T-cell (primary cell): ENCODE measurements at regions not wholly inside any gene's neighbourhood (a gene's known extent, or its start where the extent isn't known, plus 50 kb on each side); places are given as distances from the start of the nearest gene placed in this dataset.
"Not testable (repeated sequence)": the region's sequence is repeated elsewhere in the genome, so short reads cannot be mapped to it uniquely, and the experiment has no call there.

Experiments used
- ATAC-seq, 4 experiments: fragments of 200-7000 bp in 3 of 4; fragments of 150-1000 bp in 1 of 4; cut with Tn5 transposase; replicated peaks in 1 of 4; 1 replicate in 3 of 4; 2 replicates in 1 of 4; pipeline ENCODE4 v1.10.0; 2021; ENCODE audit warnings: moderate library complexity in 3 of 4, mild to moderate bottlenecking in 2 of 4, moderate number of reproducible peaks in 1 of 4
- CTCF ChIA-PET, 2 donors: fragments of 300-600 bp; sonication (Branson Sonifier 250); formaldehyde crosslinking; loops; one replicate each; lab custom pipeline; 2022; ENCODE audit warnings: antibody characterized with exemption in 2 of 2; lab: Charles Lee
- POLR2A ChIA-PET, 2 donors: fragments of 300-600 bp; sonication (Branson Sonifier 250); formaldehyde crosslinking; loops; one replicate each; lab custom pipeline; 2022; ENCODE audit warnings: antibody characterized with exemption in 2 of 2; lab: Charles Lee
- DNase-seq, 35 experiments: peaks; one replicate each; pipeline versions ENCODE4 v3.0.0 to v3.0.0-alpha.2; 2013 to 2023
- H3K27ac ChIP-seq: one replicate; pipeline ENCODE4 v1.5.1; 2013; ENCODE audit warnings: low read length
- H3K27me3 ChIP-seq, 2 experiments: replicated peaks in 1 of 2; 1 replicate in 1 of 2; 2 replicates in 1 of 2; pipeline versions ENCODE4 v1.6.1 to v1.7.0; 2013; ENCODE audit warnings: low read length in 1 of 2, mixed read lengths in 1 of 2; ENCODE audit not compliant: control insufficient read depth in 2 of 2, insufficient read depth in 2 of 2; ENCODE audit errors: extremely low read depth in 1 of 2
- H3K36me3 ChIP-seq, 2 donors: 1 replicate in 1 of 2; 2 replicates in 1 of 2; pipeline versions ENCODE4 v1.6.1 to v1.7.0; 2013; ENCODE audit warnings: low read length in 1 of 2; ENCODE audit not compliant: control insufficient read depth in 2 of 2, insufficient read depth in 1 of 2; ENCODE audit errors: extremely low read depth in 1 of 2
- H3K4me1 ChIP-seq, 2 experiments: 1 replicate in 1 of 2; 2 replicates in 1 of 2; pipeline versions ENCODE4 v1.6.1 to v1.7.0; 2013; ENCODE audit warnings: low read length in 2 of 2, mixed read lengths in 1 of 2; ENCODE audit not compliant: insufficient read depth in 2 of 2, control insufficient read depth in 1 of 2; ENCODE audit errors: extremely low read depth in 1 of 2
- H3K4me3 ChIP-seq, 2 donors: 1 replicate in 1 of 2; 2 replicates in 1 of 2; pipeline versions ENCODE4 v1.5.1 to v1.7.0; 2013; ENCODE audit warnings: mild to moderate bottlenecking in 2 of 2, low read length in 1 of 2, moderate library complexity in 1 of 2; ENCODE audit not compliant: control insufficient read depth in 1 of 2; ENCODE audit errors: extremely low read depth in 1 of 2
- H3K9me3 ChIP-seq: 2 replicates; pipeline ENCODE4 v1.7.0; 2013
- H3K27ac Mint-ChIP-seq, 2 donors: one replicate each; pipeline ENCODE4 v1.8.0; 2020 to 2021; ENCODE audit warnings: mild to moderate bottlenecking in 2 of 2, mixed read lengths in 2 of 2
- H3K27me3 Mint-ChIP-seq, 2 donors: one replicate each; pipeline ENCODE4 v1.8.0; 2021 to 2022; ENCODE audit warnings: mixed read lengths in 2 of 2
- H3K36me3 Mint-ChIP-seq: one replicate; pipeline ENCODE4 v1.8.0; 2021; ENCODE audit warnings: mixed read lengths
- H3K4me1 Mint-ChIP-seq, 3 donors: one replicate each; pipeline ENCODE4 v1.8.0; 2020 to 2022; ENCODE audit warnings: mixed read lengths in 3 of 3, mild to moderate bottlenecking in 1 of 3
- H3K4me3 Mint-ChIP-seq, 3 donors: one replicate each; pipeline ENCODE4 v1.8.0; 2020 to 2022; ENCODE audit warnings: mild to moderate bottlenecking in 3 of 3, mixed read lengths in 3 of 3, moderate library complexity in 3 of 3
- H3K9me3 Mint-ChIP-seq, 3 donors: one replicate each; pipeline ENCODE4 v1.8.0; 2020 to 2022; ENCODE audit warnings: mixed read lengths in 3 of 3
- WGBS: methylation state at CpG from one replicate; pipeline ENCODE4 v1.1.5; 2013; ENCODE audit warnings: missing lambda C conversion rate; ENCODE audit not compliant: insufficient coverage; 5-methylcytosine and 5-hydroxymethylcytosine counted together

GRCh38 chr10:20596065-20596755 lies 300.9 kb downstream of the NEBL start:
- no peaks in the 10 kb centered on the region for H3K4me1 ChIP-seq
- DNase-seq (no peak), ATAC-seq (no peak)
- Mint-ChIP-seq H3K27me3 (no peaks in the 10 kb centered on the region), H3K36me3 (no peaks in the 10 kb centered on the region), H3K9me3 (peaks cover 0 to 4% (median 0%) of the 10 kb centered on the region in 3 donors), H3K4me1 (no peaks in the 10 kb centered on the region), H3K4me3 (no peak overlapping the region), H3K27ac (no peak overlapping the region)
- ChIA-PET POLR2A (no interaction called here), CTCF (interaction anchor here in 1 of 2 donors (0.7 kb wide), 1 partner anchor 31 kb away, joined by 8 read pairs; no protein-coding TSS in a partner anchor)
- no peaks in the 10 kb centered on the region for H3K9me3 ChIP-seq
- no peaks in the 10 kb centered on the region for H3K27me3 ChIP-seq
- no CpG with 5 or more reads among the region's 1 CpG for WGBS
- no peak overlapping the region for H3K27ac ChIP-seq
- H3K36me3 ChIP-seq: no peaks in the 10 kb centered on the region
- H3K4me3 ChIP-seq: no peak overlapping the region

GRCh38 chr10:20593649-20594048 lies 303.5 kb downstream of the NEBL start:
- no peaks in the 10 kb centered on the region for H3K36me3 ChIP-seq
- no peak for DNase-seq
- H3K27me3 ChIP-seq: no peaks in the 10 kb centered on the region
- peaks cover 0 to 4% (median 0%) of the 10 kb centered on the region in 3 donors for H3K9me3 Mint-ChIP-seq
- WGBS: no CpG with 5 or more reads among the region's 3 CpGs
- H3K9me3 ChIP-seq: no peaks in the 10 kb centered on the region
- no peak overlapping the region for H3K4me3 Mint-ChIP-seq
- no peaks in the 10 kb centered on the region for H3K4me1 Mint-ChIP-seq
- H3K27ac ChIP-seq: no peak overlapping the region
- no peak overlapping the region for H3K4me3 ChIP-seq
- ATAC-seq: peak in 1 of 4 experiments; percentile 19
- CTCF ChIA-PET: no interaction called here
- H3K27ac Mint-ChIP-seq: no peak overlapping the region
- H3K27me3 Mint-ChIP-seq: no peaks in the 10 kb centered on the region
- POLR2A ChIA-PET: no interaction called here
- no peaks in the 10 kb centered on the region for H3K36me3 Mint-ChIP-seq
- H3K4me1 ChIP-seq: no peaks in the 10 kb centered on the region

GRCh38 chr10:20582041-20582440 lies 315.1 kb downstream of the NEBL start:
- no peak overlapping the region for H3K4me3 ChIP-seq

GRCh38 chr10:20573924-20574323 lies 323.2 kb downstream of the NEBL start:
- Mint-ChIP-seq H3K9me3 (no peaks in the 10 kb centered on the region), H3K27ac (no peak overlapping the region), H3K4me1 (no peaks in the 10 kb centered on the region), H3K36me3 (no peaks in the 10 kb centered on the region), H3K27me3 (no peaks in the 10 kb centered on the region), H3K4me3 (no peak overlapping the region)
- no peak for DNase-seq
- ChIA-PET POLR2A (no interaction called here), CTCF (no interaction called here)
- H3K27me3 ChIP-seq: no peaks in the 10 kb centered on the region
- H3K27ac ChIP-seq: no peak overlapping the region
- no peaks in the 10 kb centered on the region for H3K36me3 ChIP-seq
- 88% methylated on average over 1 of the region's 2 CpGs for WGBS
- no peak for ATAC-seq
- no peaks in the 10 kb centered on the region for H3K9me3 ChIP-seq
- H3K4me1 ChIP-seq: no peaks in the 10 kb centered on the region
- H3K4me3 ChIP-seq: no peak overlapping the region

More at GRCh38 chr10:20582041-20582440, 315.1 kb downstream of the NEBL start:
- Histone ChIP-seq H3K36me3 (no peaks in the 10 kb centered on the region), H3K9me3 (peaks cover 2% of the 10 kb centered on the region), H3K27me3 (no peaks in the 10 kb centered on the region), H3K27ac (no peak overlapping the region), H3K4me1 (no peaks in the 10 kb centered on the region)
- no CpG with 5 or more reads among the region's 1 CpG for WGBS
- Mint-ChIP-seq H3K27me3 (no peaks in the 10 kb centered on the region), H3K9me3 (peaks cover 16 to 38% (median 22%) of the 10 kb centered on the region in 3 donors), H3K4me3 (no peak overlapping the region), H3K27ac (no peak overlapping the region), H3K4me1 (no peaks in the 10 kb centered on the region), H3K36me3 (no peaks in the 10 kb centered on the region)
- no peak for DNase-seq
- CTCF ChIA-PET: no interaction called here
- POLR2A ChIA-PET: no interaction called here
- ATAC-seq: no peak

GRCh38 chr10:20555990-20556389 lies 341.1 kb downstream of the NEBL start:
- CTCF ChIA-PET, DNase-seq, H3K27ac ChIP-seq, H3K27me3 ChIP-seq, H3K36me3 ChIP-seq, H3K9me3 ChIP-seq, H3K27ac Mint-ChIP-seq, H3K27me3 Mint-ChIP-seq, H3K4me1 ChIP-seq, H3K4me1 Mint-ChIP-seq, ATAC-seq, H3K36me3 Mint-ChIP-seq, POLR2A ChIA-PET, H3K4me3 ChIP-seq, H3K4me3 Mint-ChIP-seq: not testable (repeated sequence)
- H3K9me3 Mint-ChIP-seq: peaks cover 11 to 22% (median 19%) of the 10 kb centered on the region in 3 donors
- 70% methylated on average over 4 of the region's 7 CpGs for WGBS

- Histone ChIP-seq H3K27ac (no peak overlapping the region), H3K27me3 (peaks cover 0 to 3% of the 10 kb centered on the region in 2 experiments), H3K9me3 (no peaks in the 10 kb centered on the region), H3K4me1 (no peaks in the 10 kb centered on the region), H3K4me3 (no peak overlapping the region), H3K36me3 (no peaks in the 10 kb centered on the region)
- peaks cover 8 to 17% (median 14%) of the 10 kb centered on the region in 3 donors for H3K9me3 Mint-ChIP-seq
- H3K36me3 Mint-ChIP-seq: no peaks in the 10 kb centered on the region
- H3K4me3 Mint-ChIP-seq: no peak overlapping the region
- no peak overlapping the region for H3K27ac Mint-ChIP-seq
- no CpG with 5 or more reads among the region's 3 CpGs for WGBS
- CTCF ChIA-PET: no interaction called here
- POLR2A ChIA-PET: interaction anchor here (0.6 to 0.7 kb wide), 2 partner anchors 132 to 469 kb away, joined by 4 to 9 read pairs; no protein-coding TSS in a partner anchor
- ATAC-seq (no peak), DNase-seq (no peak)
- H3K4me1 Mint-ChIP-seq: no peaks in the 10 kb centered on the region
- H3K27me3 Mint-ChIP-seq: no peaks in the 10 kb centered on the region
These were observed 344.7 kb downstream of the NEBL start for GRCh38 chr10:20552382-20552781.
